GM10266 (cell line): ENCODE measurements at regions not wholly inside any gene's neighbourhood (a gene's known extent, or its start where the extent isn't known, plus 50 kb on each side); places are given as distances from the start of the nearest gene placed in this dataset.

Experiments
- DNase-seq: peaks from one replicate; pipeline ENCODE4 v3.0.0; 2012; ENCODE audit errors: extremely low spot score
- CTCF ChIP-seq: IDR thresholded peaks from 2 replicates; pipeline ENCODE4 v1.5.1; 2012; ENCODE audit warnings: mild to moderate bottlenecking, low read depth; ENCODE audit not compliant: control insufficient read depth, insufficient read depth; ENCODE audit errors: missing control alignments

DNA sequence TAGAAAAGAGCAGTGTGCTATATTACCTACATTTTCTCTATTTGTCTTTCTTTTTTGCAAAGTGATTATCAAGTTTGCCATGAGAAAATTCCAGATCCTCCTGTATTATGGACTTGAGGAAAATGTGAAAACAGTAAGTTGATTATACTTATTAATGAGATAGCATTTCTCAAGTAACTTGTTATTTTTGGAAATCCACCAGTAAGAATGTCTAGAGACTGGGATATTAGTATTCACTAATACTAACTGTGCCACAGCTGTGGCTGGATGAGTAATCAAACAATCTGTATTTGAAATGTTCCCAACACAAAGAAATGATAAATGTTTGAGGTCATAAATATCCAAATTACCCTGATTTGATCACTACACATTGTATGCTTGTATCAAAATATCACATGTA is 147.0 kb upstream of the CTSO start:
- DNase-seq, result no peak
- no peak for TF ChIP-seq CTCF

- no peak for TF ChIP-seq CTCF
- no peak for DNase-seq
Observed at GRCh38 chr4:156098805-156099204, 145.1 kb upstream of the CTSO start.

DNA sequence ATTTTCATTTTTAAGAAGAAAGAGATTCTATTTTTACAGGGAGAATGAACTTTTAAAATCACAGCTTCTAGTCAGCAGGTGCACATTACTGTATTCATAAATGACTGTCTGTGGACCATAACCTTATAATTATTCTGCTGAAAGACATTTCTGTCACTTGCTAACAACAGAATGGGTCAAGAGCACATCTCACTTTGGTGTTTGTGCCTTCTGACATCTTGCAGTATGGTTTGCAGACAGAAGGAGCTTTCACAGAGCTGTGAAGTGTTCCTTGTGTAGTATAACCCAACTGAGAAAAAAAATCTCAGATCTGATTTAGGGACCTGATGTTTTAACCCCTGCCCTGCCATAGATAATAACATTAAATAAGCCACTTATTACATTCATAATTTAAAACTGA is 131.4 kb upstream of the CTSO start:
- DNase-seq, result no peak
- no peak for TF ChIP-seq CTCF

DNA sequence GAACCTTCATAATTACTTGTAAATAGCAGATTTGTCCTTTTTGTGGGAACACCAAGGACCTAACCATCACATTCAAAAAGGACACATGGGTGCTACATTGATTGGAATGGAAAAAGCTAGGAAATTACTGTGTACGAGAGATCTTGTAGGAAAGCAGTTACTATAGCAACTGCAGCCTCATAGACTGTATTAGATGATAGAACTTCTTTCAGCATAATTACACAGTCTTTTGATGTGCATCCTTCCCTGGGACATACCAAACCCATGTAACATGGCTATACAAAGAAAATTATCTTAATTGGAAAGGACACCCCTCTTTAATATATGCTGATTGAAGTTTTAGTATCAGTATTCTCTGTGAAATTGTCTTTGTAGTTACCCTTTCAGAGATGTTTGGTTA is 130.7 kb upstream of the CTSO start:
- TF ChIP-seq CTCF, result no peak

DNA sequence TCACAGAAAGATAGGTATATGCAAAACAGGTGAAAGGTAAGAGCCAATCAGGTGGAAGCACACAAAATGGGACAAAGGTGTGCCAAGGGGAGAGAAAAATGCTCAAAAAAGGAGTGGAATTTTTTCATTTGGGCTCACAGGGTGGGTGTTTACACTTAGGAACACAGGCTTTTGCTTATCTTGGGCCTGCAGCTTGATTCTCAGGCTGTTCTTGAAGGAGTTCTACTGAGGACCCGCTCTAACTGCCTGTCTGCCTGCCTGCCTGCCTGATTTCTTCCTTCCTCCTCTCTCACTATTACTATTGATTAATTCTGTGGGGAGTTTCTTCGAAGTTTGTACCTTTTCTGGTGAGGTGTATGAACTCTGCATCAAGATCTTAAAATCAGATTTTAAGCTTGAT is 120.3 kb upstream of the CTSO start:
- no peak for TF ChIP-seq CTCF
- DNase-seq, result no peak

More for the DNA sequence above, 130.7 kb upstream of the CTSO start:
- no peak for DNase-seq

GRCh38 chr4:156060661-156061060 is 107.0 kb upstream of the CTSO start:
- TF ChIP-seq CTCF, result no peak
- no peak for DNase-seq

- DNase-seq, result no peak
- TF ChIP-seq CTCF, result no peak
Observed at GRCh38 chr4:156053174-156053573, 99.5 kb upstream of the CTSO start.
